Tibial artery (tissue), 4 donors: ENCODE measurements at regions not wholly inside any gene's neighbourhood (a gene's known extent, or its start where the extent isn't known, plus 50 kb on each side); places are given as distances from the start of the nearest gene placed in this dataset.

Experiments
- DNase-seq, 2 donors: peaks; one replicate each; pipeline ENCODE4 v3.0.0-alpha.2; 2019
- H3K27ac ChIP-seq, 2 donors: fragments of 200-600 bp; sonication (generic) in 1 of 2; 1 replicate in 1 of 2; 2 replicates in 1 of 2; pipeline ENCODE4 v1.5.1; 2018 to 2019; ENCODE audit warnings: mild to moderate bottlenecking in 1 of 2
- H3K27me3 ChIP-seq, 2 donors: fragments of 200-600 bp; sonication (generic) in 1 of 2; one replicate each; pipeline versions ENCODE4 v1.5.1 to v1.6.0; 2016 to 2019
- H3K36me3 ChIP-seq, 3 donors: fragments of 200-600 bp; sonication (generic) in 2 of 3; one replicate each; pipeline ENCODE4 v1.5.1; 2016 to 2019; ENCODE audit warnings: mild to moderate bottlenecking in 2 of 3
- H3K4me1 ChIP-seq, 4 donors: fragments of 200-600 bp; sonication (generic) in 2 of 4; 1 replicate in 3 of 4; 2 replicates in 1 of 4; pipeline ENCODE4 v1.5.1; 2016 to 2019
- H3K4me3 ChIP-seq, 2 donors: fragments of 200-600 bp; sonication (generic) in 1 of 2; 1 replicate in 1 of 2; 2 replicates in 1 of 2; pipeline ENCODE4 v1.5.1; 2018 to 2019; ENCODE audit warnings: mild to moderate bottlenecking in 2 of 2
- H3K9me3 ChIP-seq, 3 donors: fragments of 200-600 bp; sonication (generic) in 1 of 3; one replicate each; pipeline ENCODE4 v1.5.1; 2016 to 2019
- intact Hi-C: fragments of 100-400 bp; cut with DNase I; formaldehyde crosslinking; loops from one replicate; pipeline ENCODE4 v1.15.0; 2023; ENCODE audit warnings: low total_unique reads
- TF ChIP-seq, protein P1 (sequence below), 2 experiments: fragments of 200-600 bp in 1 of 2; fragments of 450-650 bp in 1 of 2; IDR thresholded peaks; one replicate each; pipeline ENCODE4 v1.5.1; 2017 to 2019; ENCODE audit warnings: antibody characterized with exemption in 2 of 2, mild to moderate bottlenecking in 1 of 2, moderate library complexity in 1 of 2

DNA sequence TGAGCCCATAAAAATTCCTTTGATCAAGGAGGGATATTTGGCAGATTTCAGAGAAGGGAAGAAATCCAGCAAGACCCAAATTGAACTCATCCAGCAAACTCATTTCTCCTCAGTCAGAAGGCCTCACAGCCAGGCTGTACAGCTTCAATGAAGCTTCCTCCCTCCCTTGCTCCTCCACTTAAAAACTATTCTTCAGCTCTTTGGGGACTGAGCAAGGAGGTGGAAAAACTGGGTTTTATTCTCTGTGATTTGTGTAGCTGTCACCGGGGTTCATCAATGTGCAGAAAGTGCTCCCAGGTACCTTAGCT, 158.7 kb upstream of the ZNF184 start:
- H3K4me3 ChIP-seq = no peak overlapping the region
- DNase-seq = no peak
- H3K27me3 ChIP-seq = peaks cover 0 to 45% of the 10 kb centered on the region in 2 donors
- intact Hi-C loops = no loop called here
- H3K27ac ChIP-seq = no peak overlapping the region
- H3K4me1 ChIP-seq = peaks cover 0 to 8% (median 3%) of the 10 kb centered on the region in 4 donors
- H3K9me3 ChIP-seq = no peaks in the 10 kb centered on the region
- TF ChIP-seq, protein P1, sequence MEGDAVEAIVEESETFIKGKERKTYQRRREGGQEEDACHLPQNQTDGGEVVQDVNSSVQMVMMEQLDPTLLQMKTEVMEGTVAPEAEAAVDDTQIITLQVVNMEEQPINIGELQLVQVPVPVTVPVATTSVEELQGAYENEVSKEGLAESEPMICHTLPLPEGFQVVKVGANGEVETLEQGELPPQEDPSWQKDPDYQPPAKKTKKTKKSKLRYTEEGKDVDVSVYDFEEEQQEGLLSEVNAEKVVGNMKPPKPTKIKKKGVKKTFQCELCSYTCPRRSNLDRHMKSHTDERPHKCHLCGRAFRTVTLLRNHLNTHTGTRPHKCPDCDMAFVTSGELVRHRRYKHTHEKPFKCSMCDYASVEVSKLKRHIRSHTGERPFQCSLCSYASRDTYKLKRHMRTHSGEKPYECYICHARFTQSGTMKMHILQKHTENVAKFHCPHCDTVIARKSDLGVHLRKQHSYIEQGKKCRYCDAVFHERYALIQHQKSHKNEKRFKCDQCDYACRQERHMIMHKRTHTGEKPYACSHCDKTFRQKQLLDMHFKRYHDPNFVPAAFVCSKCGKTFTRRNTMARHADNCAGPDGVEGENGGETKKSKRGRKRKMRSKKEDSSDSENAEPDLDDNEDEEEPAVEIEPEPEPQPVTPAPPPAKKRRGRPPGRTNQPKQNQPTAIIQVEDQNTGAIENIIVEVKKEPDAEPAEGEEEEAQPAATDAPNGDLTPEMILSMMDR (IDR thresholded peaks at IDR 0.05) = no peak
- H3K36me3 ChIP-seq = no peaks in the 10 kb centered on the region

DNA sequence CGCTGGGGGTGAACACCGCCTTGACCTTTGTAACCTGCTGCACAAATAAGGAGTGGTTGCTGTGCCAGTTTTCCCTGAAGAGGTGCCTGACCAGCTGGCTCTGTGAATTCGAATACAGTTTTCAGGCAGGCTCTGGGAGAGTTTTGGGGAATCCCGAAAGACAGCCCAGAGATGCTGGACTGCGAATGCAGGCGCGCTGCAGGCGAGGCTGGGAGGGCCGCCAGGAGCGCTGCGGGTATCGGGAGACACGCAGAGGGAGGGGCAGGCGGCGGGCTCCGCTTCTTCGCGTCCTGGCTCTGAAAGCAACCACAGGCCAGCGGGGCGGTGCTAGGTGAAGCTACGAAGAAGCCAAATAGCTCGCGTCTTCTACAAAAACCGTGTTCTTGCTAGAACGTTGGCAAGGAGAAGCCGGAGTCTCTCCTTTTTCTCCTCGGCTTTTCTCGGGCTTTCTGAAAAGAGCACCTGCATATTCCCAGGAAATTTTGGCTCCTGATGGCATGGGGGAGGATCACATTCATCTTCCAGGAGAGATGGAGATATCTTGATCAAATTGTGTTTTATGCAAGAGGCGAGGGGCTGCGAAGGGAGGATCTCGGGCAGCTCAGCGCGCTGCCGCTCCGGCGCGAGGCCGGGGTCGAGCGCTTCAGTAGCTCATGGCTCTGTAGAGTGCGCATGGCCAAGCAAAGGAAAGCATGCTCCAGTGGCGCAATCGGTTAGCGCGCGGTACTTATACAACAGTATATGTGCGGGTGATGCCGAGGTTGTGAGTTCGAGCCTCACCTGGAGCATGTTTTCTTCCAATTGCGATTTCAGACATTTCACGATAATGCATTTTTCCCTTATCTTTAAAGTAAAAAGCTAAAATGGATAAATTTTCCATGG, 158.1 kb upstream of the ZNF184 start:
- TF ChIP-seq, protein P1 (IDR thresholded peaks at IDR 0.05) = no peak
- intact Hi-C loops = no loop called here

GRCh38 chr6:27624694-27625262, 151.9 kb upstream of the ZNF184 start:
- intact Hi-C loops = no loop called here
- Histone ChIP-seq H3K4me3 (no peak overlapping the region), H3K9me3 (no peaks in the 10 kb centered on the region), H3K36me3 (no peaks in the 10 kb centered on the region), H3K27ac (no peak overlapping the region), H3K27me3 (peaks cover 0 to 21% of the 10 kb centered on the region in 2 donors), H3K4me1 (no peaks in the 10 kb centered on the region)
- no peak for DNase-seq
- TF ChIP-seq, protein P1 (IDR thresholded peaks at IDR 0.05) = no peak

More for the DNA sequence above, 158.1 kb upstream of the ZNF184 start:
- no peaks in the 10 kb centered on the region for H3K36me3 ChIP-seq
- H3K27ac ChIP-seq = no peak overlapping the region
- H3K4me1 ChIP-seq = peaks cover 0 to 8% (median 3%) of the 10 kb centered on the region in 4 donors
- peak overlapping the region in 1 of 2 donors; percentile 9 for H3K4me3 ChIP-seq
- H3K27me3 ChIP-seq = peaks cover 0 to 45% of the 10 kb centered on the region in 2 donors
- no peaks in the 10 kb centered on the region for H3K9me3 ChIP-seq
- DNase-seq = no peak

DNA sequence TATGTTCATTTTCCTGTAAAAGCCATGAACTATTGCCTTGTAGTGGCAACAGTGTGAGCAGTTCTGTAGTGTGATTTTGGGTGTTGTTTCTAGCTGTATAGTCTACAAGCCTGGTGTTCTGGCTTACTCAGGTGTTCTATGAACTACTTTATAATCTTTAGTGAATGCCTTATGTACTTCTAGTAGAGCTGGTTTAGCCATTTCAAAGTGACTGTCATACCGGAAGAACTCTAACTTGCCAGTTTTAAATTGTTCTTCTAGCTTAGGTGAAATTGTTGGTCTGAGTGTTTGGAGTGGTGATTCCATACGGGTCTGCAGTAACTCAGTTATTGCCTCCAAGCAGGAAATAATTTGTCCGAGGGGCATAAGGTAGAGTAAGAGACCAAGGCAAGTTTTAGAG, 150.2 kb upstream of the ZNF184 start:
- Histone ChIP-seq H3K36me3 (no peaks in the 10 kb centered on the region), H3K9me3 (no peaks in the 10 kb centered on the region), H3K27me3 (peaks cover 0 to 30% of the 10 kb centered on the region in 2 donors), H3K4me1 (peaks cover 0 to 3% (median 1%) of the 10 kb centered on the region in 4 donors), H3K4me3 (no peak overlapping the region), H3K27ac (no peak overlapping the region)
- DNase-seq = no peak
- intact Hi-C loops = no loop called here
- TF ChIP-seq, protein P1 (IDR thresholded peaks at IDR 0.05) = no peak

DNA sequence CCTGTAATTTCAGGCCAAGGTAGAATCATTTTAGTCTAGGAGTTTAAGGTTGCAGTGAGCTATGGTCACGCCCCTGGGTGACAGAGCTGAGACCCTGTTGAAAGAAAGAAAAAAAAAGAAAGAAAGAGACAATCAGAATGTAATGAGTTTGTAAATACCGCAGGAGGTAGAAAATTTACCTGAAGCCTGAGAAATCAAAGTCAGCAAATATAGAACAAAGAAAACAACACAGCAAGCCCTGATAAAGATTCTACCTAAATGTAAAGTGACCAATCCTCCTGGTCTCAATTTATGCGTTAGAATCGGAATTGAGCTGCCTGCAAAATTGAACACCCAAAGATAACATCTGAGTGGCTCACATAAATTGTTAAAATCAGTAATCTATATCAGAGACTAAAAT, 146.5 kb upstream of the ZNF184 start:
- Histone ChIP-seq H3K4me3 (no peak overlapping the region), H3K27me3 (peaks cover 0 to 23% of the 10 kb centered on the region in 2 donors), H3K36me3 (no peaks in the 10 kb centered on the region), H3K9me3 (no peaks in the 10 kb centered on the region), H3K4me1 (peaks cover 0 to 15% (median 7%) of the 10 kb centered on the region in 4 donors), H3K27ac (no peak overlapping the region)
- TF ChIP-seq, protein P1 (IDR thresholded peaks at IDR 0.05) = no peak
- DNase-seq = no peak
- intact Hi-C loops = no loop called here
